GM03348 (cell line): ENCODE measurements at regions not wholly inside any gene's neighbourhood (a gene's known extent, or its start where the extent isn't known, plus 50 kb on each side); places are given as distances from the start of the nearest gene placed in this dataset.
A peak's percentile ranks its signal among the peaks of the same experiment; 100 is the strongest.

ENCODE experiments used
- DNase-seq: peaks from one replicate; pipeline ENCODE4 v3.0.0; 2012; ENCODE audit warnings: low spot score

DNA sequence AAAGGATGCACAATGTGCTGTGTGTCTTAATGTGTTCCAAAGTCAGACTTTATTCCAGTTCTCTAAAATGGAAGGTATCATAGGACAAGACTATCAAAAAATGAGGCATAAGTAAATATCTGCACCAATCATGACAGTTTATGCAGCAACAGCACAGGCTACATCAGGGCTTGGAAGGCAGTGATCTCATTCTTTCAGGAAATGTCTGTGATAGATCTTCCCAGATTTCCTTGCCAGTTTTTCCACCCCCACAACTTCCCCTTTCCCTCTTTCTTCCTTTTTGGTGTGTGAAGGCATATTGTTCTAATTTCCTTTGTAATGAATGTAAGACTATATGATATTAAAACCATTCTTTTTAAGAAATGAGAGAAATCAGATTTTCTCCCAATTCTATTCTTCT is 326.7 kb downstream of the ATP23 start:
- DNase-seq, result peak; percentile 10

DNA sequence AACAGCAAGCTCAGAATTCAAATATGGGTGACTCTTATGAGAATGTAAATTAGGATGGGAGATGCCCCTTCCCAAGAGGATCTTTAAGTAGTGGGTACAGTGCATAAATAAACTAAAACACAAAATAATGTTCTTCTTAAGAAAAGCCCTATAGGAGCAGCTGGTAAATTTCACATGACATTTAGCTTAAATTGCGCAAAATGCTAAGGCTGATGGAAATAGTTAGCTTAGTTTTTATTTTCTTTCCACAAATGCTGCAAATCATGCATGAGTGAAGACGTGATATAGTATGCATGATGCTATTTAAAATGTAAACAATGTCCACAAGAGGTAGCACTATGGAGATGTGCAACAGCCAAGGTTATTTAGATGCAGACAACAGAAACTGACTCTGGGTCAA is 328.1 kb downstream of the ATP23 start:
- no peak for DNase-seq

DNA sequence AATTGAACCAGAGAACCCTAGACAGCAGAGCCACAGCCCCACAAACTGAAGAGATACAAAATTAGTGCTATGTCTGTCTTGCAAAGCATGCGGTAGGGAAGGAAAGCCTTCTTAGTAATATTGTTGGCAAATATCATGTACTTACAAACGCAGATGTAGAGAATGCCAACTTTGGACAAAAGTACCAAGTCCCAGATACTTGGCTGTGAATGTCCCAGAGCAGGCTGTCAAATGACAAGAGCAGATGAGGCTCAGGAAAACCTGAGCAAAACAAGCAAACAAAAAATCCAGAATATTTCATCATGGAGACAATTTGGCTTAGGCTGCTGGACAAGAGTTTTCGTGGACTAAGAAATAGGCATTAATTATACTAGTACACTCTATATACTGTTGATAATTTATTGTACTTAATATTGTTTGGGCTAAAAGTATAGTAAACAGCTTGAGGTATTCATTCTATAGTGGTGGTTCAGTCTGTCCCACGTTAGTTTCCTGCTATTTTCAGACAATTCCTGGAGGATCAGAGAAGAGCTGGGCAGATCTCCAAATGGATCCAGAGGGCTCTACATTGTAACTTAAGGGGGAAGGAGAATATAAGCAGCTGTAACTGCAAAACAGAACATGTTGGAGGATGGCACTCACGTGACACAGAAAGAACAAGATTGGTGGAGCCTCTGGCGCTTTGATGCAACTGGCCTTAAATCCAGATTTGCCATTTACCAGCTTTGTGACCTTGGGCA is 329.8 kb downstream of the ATP23 start:
- DNase-seq, result no peak

DNA sequence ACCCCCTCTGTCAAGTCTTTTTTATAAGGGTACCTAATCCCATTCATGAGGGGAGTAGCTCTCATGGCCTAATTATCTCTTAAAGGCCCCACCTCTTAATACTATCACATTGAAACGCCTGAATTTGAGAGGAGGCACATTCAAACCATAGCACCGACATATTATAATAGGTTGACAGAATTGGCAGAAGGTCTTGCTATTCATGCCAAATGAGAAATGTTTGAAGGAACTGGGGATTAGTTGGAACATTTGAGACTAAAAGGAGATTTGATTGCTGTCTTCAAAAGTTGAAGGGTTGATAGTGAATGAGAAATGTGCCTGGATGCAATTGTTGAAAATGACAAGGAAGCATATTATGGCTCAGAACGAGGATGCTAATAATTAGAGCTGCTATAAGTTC is 331.1 kb downstream of the ATP23 start:
- DNase-seq, result no peak

DNA sequence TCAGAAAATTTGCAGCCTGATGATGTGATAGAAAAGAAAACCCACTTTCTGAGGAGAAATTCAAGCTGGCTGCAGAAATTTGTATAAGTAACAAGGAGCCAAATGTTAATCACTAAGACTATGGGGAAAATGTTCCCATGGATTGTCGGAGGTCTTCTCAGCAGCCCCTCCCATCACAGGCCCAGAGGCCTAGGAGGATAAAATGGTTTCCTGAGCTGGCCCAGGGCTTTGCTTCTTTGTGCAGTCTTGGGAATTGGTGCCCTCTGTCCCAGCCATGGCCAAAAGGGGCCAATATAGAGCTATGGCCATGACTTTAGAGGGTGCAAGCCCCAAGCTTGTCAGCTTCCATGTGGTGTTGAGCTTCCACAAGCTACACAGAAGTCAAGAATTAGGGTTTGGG is 335.9 kb downstream of the ATP23 start:
- no peak for DNase-seq

DNA sequence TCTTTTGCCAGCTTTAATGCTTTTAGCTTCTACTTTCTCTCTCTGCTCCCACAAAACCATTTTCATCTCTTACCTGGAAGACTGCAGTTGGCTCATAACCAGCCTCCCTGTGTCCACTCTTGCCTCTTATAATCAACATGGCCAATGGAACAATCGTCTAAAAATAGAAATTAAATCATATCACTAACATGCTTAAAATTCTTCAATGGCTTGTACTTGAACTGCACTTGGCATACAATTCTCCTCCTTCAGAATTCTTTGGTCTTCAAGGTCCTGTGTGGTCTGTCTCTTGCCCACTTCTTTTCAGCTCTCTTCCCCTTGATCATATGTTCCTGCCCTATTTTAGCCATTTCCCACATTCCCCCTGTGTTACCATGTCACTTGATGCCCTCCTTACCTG is 342.2 kb downstream of the ATP23 start:
- no peak for DNase-seq

DNA sequence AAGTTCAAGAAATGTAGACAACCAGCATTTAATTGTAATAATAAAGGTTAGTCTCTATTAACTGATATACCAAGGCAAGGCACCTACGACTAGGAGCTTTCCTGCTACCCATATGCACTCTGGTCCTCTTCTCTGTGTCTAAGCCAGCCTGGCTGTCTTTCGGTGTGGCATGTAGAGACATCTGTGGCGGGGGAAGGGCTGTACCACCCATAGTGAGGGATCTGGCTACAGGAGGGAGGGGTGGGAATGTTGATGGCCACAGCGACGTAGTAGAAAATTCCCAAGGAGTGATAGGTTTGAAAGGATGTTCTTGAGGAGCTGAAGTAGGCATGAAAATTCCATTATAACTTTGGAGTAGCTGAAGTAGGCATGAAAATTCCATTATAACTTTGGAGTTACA is 344.2 kb downstream of the ATP23 start:
- DNase-seq, result no peak

DNA sequence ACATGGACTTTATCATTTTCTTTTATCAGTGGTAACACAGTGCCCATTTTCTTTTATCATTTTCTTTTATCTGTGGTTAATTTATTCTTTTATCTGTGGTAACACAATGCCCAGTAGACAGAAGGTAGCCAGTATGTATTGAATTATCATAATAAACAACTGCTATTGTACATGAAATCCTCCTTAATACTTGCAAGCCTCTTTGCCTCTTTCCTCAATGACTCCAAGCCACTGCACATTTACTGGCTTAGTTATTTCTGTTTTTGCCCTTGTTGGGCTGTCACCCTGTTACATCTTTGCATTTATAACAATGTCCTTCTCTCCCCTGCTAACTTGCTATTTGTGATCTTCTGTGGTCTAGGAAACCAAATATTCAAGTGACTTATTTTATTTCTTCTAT is 345.0 kb downstream of the ATP23 start:
- DNase-seq, result no peak

DNA sequence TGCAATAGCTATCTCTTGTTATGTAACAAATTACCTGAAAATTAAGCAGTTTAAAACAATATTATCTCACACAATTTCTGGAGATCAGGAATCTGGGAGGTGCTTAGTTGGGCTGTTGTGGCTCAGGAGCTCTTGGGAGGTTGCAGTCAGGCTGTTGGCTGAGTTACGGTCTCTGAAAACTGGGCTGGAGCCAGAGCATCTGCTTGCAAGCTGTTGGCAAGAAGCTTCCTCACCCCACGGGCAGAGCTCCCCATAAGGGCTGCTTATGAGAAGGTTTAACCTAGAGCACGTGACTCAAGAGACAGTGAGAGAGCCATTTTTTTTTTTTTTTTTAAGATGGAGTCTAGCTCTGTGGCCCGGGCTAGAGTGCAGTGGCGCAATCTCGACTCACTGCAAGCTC is 346.8 kb downstream of the ATP23 start:
- DNase-seq, result peak; percentile 34

DNA sequence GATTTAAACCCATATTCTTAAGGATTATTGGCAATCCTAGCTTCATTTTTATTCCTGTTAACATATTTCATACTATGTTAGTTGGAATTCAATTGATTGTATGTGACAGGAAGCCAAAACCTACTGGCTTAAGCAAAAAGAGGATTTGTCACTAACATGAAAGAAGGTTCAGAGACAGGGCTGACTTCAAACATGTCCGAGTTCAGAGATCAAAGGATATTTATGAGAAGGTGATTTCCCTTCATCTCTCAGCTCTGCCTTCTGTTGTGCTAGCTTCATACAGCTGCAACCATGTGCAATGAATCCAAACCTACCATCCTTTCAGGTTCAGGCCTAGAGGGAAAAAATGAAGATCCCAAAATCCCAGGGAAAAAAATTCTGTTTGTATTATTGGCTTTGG is 349.7 kb downstream of the ATP23 start:
- DNase-seq, result no peak

DNA sequence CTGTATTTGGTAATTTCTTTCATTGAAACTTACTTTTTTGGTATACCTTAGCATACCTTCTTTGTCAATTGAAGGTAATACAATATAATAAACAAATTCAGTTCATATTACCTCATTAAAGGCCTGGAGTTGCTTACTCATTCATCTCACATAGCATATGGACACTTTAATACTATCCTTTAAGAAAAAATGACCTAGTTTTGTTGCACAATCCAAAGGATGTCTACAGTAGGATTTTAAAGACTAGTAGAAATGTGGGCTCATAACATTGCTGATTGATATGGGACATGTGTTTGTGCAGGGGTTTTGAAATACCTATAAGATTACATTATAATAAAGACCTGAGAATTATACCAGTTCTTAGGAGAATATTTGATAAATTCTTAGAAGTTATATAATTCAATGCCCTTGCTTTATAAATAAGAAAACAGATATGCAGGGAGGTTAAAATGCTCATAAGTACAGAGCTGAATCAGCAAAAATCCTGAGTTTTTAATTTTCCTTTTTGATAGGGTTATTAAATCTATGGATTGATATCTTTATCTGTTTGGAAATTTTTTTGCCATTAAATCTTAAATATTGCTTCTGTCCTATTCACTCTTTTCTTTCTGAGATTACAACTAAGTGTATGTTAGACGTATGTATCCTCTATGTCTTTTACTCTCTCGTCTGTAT is 352.1 kb downstream of the ATP23 start:
- DNase-seq, result no peak

DNA sequence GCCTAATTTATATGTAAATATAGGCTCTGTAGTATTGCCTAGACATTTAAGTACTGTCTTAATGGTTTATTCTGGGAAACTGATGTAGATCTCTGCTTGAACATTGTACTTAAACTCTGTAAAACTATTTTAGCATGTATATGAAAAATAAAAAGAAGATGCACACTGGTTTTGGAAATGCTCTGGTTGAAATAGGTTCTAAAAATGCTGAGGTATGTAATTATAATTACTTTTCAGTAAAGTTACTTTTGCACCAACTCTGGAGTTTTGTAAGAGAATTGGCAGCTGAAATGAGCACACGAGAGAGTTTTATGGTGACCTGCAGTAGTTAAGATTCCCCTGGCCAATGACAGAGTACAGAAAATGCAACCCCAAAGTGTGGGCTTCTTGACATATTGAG is 353.9 kb downstream of the ATP23 start:
- no peak for DNase-seq

DNA sequence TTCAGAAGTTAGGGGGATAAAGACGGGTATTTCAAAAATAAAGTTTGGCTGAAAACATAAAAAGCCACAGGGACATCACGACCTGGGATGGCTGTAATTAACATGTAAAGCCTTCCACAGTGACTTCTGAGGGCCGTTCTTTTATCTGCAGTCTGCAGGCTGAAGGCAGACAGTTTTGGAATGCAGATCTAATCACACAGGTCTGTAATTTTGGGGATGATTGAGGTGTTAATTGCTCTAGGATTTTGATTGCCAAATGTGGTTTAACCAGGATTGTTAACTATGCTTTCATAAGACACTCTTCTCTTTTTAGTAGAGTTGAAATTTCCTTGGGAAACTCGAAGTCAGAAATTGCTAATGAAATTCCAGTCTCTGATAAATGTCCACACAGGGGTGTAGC is 355.5 kb downstream of the ATP23 start:
- no peak for DNase-seq

DNA sequence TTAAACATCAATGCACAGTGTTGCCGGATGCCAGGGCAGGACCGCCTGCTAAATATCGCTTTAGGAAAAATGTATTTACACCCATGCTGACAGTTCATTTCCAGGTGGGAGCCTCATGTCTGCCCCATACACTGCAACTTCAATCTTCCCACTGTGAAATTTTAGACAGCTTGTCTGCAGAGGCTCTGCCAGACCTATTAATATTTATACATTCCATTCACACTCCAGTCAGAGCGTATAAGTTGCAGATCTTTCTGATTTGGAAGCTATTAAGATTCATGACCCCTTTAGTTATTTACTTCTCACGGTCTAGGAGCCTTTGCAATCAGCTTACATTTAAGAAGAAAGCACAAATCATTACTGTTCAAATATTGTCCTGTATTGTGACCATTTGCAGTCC is 357.4 kb downstream of the ATP23 start:
- no peak for DNase-seq

DNA sequence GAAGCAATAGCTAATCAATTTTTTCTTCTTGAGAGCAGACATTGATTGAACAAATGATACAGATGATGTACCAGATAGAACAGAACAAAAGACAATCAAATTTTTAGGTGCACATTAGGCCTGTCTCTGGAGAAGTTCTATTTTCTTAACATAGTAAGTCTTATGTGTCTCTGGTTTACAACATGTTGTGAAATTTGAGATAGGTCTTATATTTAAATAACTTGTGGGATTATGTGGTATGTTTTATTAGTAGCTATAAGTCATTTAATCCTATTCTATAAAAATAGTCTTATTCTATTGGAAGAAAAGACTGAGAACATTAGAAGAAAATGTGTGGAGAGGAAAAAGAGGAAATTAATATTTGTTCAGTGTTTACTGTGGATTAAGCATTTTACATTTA is 358.0 kb downstream of the ATP23 start:
- no peak for DNase-seq

DNA sequence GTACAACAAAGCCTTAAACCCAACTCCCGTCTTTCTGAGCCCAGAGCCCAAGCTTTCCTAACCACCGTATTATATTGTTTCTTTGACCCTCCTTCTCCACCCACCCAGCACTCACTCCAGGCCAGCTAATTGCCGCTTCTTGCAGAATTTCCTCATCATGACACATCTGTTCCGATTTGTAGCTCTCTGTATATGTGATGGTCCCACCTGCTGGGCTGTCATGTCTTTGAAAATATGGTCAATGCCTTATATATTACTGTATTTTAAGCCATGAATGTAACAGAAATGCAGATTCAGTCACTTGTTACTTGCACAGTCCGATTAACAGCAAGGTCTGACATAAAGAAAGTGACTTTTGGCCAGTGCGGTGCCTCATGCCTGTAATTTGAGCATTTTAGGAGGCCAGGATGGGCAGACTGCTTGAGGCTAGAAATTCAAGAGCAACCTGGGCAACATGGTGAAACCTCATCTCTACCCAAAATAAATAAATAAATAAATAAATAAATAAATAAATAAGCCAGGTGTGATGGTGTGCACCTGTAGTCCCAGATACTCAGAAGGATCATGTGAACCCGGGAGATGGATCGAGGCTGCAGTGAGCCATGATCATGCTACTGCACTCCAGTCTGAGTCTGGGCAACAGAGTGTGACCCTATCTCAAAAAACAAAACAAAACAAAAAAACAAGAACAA is 359.8 kb downstream of the ATP23 start:
- no peak for DNase-seq

DNA sequence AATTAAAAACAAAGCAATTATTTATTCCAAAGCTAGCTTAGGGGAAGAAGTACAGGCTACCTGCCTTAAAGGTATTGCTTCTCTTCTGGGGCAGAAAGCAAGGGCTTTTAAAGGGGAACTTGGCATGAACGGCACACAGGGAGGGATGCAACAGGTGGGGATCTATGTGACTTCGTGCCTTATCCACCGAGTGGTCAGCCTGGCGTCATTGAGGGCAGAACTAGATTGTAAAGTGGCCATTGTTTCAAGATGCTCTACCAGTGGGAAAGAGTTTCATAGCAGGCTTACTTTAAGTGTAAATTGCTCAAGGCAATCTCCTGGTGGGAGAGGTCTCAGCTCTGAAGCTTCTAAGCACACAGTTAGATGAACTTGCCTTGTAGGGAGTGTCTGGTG is 360.4 kb downstream of the ATP23 start:
- DNase-seq, result no peak

DNA sequence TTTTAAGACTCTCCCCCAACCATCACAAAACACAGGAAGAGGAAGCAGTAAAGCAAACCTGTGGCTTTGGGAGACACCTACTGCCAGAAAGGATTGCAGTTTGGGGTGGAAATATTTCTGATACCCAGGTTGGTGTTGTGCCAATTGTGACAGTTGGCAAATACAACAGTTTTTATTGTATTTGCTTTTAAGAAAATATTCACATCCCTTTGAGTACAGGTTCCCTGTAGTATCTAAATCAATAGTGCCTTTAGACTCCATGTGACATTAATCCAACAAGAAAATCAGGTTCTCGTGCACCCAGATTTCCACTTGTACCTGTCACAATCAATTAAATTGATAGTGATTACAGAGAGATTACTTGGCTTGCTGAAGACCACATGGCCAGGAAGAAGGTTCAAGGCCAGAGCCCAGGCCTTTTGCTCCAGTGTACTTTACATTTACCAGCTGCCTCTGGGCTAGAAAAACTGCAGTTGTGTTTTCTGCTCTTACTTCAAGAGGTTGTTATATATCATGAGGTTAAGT is 361.2 kb downstream of the ATP23 start:
- DNase-seq, result no peak

DNA sequence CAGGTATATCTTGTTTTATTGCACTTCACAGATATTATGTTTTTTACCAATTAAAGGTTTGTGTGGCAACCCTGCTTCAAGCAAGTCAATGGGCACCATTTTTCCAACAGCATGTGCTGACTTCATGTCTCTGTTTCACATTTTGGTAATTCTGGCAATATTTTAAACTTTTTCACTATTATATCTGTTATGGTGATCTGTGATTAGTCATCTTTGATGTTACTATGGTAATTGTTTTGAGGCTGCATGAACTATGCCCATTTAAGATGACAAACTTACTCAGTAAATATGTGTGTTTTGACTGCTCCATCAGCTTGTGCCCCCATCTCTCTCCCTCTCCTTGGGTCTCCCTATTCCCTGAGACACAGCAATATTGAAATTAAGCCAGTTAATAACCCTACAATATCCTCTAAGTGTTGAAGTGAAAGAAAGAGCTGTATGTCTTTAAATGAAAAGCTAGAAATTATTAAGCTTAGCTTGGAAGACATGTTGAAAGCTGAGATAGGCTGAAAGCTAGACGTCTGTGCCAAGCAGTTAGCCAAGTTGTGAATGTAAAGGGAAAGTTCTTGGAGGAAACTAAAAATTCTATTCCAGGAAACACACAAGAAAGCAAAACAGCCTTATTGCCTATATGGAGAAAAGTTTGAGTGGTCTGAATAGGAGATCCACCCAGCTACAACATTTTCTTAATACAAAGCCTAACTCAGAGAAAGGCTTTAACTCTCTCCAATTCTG is 365.1 kb downstream of the ATP23 start:
- no peak for DNase-seq

DNA sequence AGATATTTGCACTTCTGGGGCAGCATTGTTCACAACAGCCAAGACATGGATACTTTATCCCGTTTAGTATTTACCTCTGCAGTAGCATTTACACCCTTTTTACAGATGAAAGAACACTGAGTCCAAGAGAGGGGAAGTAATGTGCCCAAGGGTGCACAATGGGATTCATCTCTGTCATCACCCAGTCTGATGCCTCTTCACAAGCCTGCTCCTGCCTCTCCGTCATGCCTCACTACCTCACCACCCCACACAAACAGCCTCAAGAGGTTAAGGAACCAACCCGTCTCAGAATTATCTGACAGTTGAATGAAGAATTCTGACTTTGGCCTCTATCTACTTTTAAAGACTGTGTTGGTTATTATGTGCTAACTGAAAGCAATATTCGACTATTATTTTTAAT is 368.4 kb downstream of the ATP23 start:
- no peak for DNase-seq

DNA sequence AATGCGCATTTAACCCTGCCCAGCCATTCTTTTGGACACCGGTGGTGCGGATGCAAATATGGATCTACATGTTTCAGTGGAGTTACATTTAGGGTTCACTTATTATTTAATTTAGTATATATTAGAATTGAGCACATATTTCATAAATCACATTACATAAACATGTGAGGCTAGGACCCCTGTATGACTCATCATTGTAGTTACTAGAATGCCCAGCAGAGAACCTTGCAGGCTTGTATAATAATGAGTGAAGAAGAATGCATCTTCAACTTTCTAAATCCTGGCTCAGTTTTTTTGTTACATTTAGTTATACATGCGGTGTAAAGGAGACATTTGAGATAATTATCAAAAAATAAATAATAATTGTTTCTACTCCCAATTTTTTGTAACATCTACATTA is 369.0 kb downstream of the ATP23 start:
- peak; percentile 7 for DNase-seq

DNA sequence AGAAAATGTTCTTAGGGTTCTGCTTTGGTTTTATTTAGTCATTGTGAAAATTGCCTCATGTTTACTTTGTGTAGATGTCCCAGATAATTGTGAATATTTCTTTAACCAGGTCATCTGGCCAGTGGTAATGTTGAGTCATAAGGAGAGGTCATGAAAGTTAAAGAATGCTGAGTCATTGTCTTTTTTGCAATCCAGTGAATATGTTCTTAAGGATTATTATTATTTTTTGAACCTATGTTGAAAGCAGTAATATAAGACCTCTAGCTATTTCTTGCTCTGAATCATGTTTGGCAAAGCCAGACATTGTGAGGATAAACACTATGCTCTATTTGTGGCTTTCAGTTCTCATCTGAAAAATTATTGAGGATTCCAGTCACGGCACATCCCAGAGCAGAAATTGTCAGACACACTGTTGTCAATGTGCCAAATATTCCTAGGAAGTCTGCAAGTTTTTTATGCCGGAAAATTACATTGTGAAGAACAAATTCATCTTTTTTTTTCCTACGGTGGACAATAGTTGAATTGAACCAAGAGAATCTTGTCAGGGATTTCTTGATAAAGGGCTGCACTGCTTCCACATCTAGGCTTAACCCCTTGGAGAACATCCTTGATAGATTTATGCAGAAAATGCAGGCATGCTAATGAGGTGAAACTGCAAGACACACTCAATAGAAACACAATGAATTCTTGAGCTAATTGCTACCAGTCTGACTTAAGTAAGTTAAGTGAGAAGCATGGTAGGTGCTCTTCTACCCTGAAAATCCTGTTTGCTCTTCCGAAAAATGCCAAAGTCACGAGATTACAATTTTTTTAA is 369.6 kb downstream of the ATP23 start:
- DNase-seq, result peak; percentile 77
